DMS153 (cell line): ENCODE measurements at regions not wholly inside any gene's neighbourhood (a gene's known extent, or its start where the extent isn't known, plus 50 kb on each side); places are given as distances from the start of the nearest gene placed in this dataset.
"Not testable (repeated sequence)": the region's sequence is repeated elsewhere in the genome, so short reads cannot be mapped to it uniquely, and the experiment has no call there.

ENCODE experiments used
- DNase-seq: peaks from one replicate; lab custom pipeline; 2025; lab: John Stamatoyannopoulos, UW

GRCh38 chr2:173547499-173547898 is 192.8 kb downstream of the CDCA7 start:
- DNase-seq, result no peak

GRCh38 chr2:173550143-173550542 is 195.5 kb downstream of the CDCA7 start:
- DNase-seq, result no peak

- DNase-seq, result no peak
Measured at GRCh38 chr2:173552531-173552930, 197.9 kb downstream of the CDCA7 start.

- DNase-seq, result no peak
Measured at GRCh38 chr2:173553593-173553992, 198.9 kb downstream of the CDCA7 start.

- DNase-seq, result peak; percentile 27
Measured at GRCh38 chr2:173555833-173556232, 201.2 kb downstream of the CDCA7 start.

GRCh38 chr2:173556816-173557215 is 202.1 kb downstream of the CDCA7 start:
- DNase-seq, result no peak

- DNase-seq, result no peak
Measured at GRCh38 chr2:173557497-173557896, 202.8 kb downstream of the CDCA7 start.

GRCh38 chr2:173567493-173567892 is 212.8 kb downstream of the CDCA7 start:
- no peak for DNase-seq

GRCh38 chr2:173568054-173568453 is 213.4 kb downstream of the CDCA7 start:
- peak; percentile 44 for DNase-seq

- DNase-seq, result peak; percentile 89
Measured at GRCh38 chr2:173571021-173571821, 216.5 kb downstream of the CDCA7 start.

- no peak for DNase-seq
Measured at GRCh38 chr2:173571887-173572680, 217.4 kb downstream of the CDCA7 start.

GRCh38 chr2:173572848-173573247 is 218.2 kb downstream of the CDCA7 start:
- no peak for DNase-seq

- DNase-seq, result not testable (repeated sequence)
Measured at GRCh38 chr2:173573782-173574181, 219.1 kb downstream of the CDCA7 start.

- no peak for DNase-seq
Measured at GRCh38 chr2:173574324-173575112, 219.8 kb downstream of the CDCA7 start.

GRCh38 chr2:173578404-173579107 is 223.9 kb downstream of the CDCA7 start:
- DNase-seq, result peak; percentile 55

GRCh38 chr2:173580351-173580750 is 225.7 kb downstream of the CDCA7 start:
- DNase-seq, result no peak

GRCh38 chr2:173580956-173581355 is 226.3 kb downstream of the CDCA7 start:
- no peak for DNase-seq

- no peak for DNase-seq
Measured at GRCh38 chr2:173583196-173583595, 228.5 kb downstream of the CDCA7 start.

- no peak for DNase-seq
Measured at GRCh38 chr2:173584000-173584399, 229.3 kb downstream of the CDCA7 start.

GRCh38 chr2:173584676-173585458 is 230.2 kb downstream of the CDCA7 start:
- DNase-seq, result no peak

- no peak for DNase-seq
Measured at GRCh38 chr2:173588931-173589369, 234.3 kb downstream of the CDCA7 start.
